ENCODE measurements at regions not wholly inside any gene's neighbourhood (a gene's known extent, or its start where the extent isn't known, plus 50 kb on each side); places are given as distances from the start of the nearest gene placed in this dataset.

GRCh38 chr16:87015021-87015420 is 302.2 kb downstream of the C16orf95 start:
- no peak for ATAC-seq
- intact Hi-C loops (cut with DNase I, micrococcal nuclease), result no loop called here
- DNase-seq, result no peak
- no peaks in the 10 kb centered on the region for H3K36me3 ChIP-seq (ENCODE audit: low read depth)
- no peak for TF ChIP-seq CTCF (IDR thresholded peaks at IDR 0.05)
- no peaks in the 10 kb centered on the region for H3K4me1 ChIP-seq (ENCODE audit: low read depth)
- no peak overlapping the region for H3K4me3 ChIP-seq
- no peaks in the 10 kb centered on the region for H3K9me3 ChIP-seq

GRCh38 chr16:87016046-87017035 is 300.9 kb downstream of the C16orf95 start:
- no peak for DNase-seq
- Histone ChIP-seq H3K9me3 (no peaks in the 10 kb centered on the region), H3K36me3 (ENCODE audit: low read depth) (no peaks in the 10 kb centered on the region), H3K4me3 (no peak overlapping the region), H3K4me1 (ENCODE audit: low read depth) (no peaks in the 10 kb centered on the region)
- no peak for ATAC-seq
- intact Hi-C loops (cut with DNase I, micrococcal nuclease), result no loop called here
- TF ChIP-seq CTCF (IDR thresholded peaks at IDR 0.05), result no peak

GRCh38 chr16:87017371-87018012 is 299.7 kb downstream of the C16orf95 start:
- no peak for TF ChIP-seq CTCF (IDR thresholded peaks at IDR 0.05)
- Histone ChIP-seq H3K9me3 (no peaks in the 10 kb centered on the region), H3K4me1 (ENCODE audit: low read depth) (no peaks in the 10 kb centered on the region), H3K36me3 (ENCODE audit: low read depth) (no peaks in the 10 kb centered on the region), H3K4me3 (no peak overlapping the region)
- intact Hi-C loops (cut with DNase I, micrococcal nuclease), result no loop called here
- no peak for ATAC-seq
- no peak for DNase-seq

GRCh38 chr16:87025676-87026075 is 291.5 kb downstream of the C16orf95 start:
- Histone ChIP-seq H3K4me3 (no peak overlapping the region), H3K4me1 (ENCODE audit: low read depth) (no peaks in the 10 kb centered on the region), H3K9me3 (no peaks in the 10 kb centered on the region), H3K36me3 (ENCODE audit: low read depth) (no peaks in the 10 kb centered on the region)
- no peak for ATAC-seq
- no peak for TF ChIP-seq CTCF (IDR thresholded peaks at IDR 0.05)
- intact Hi-C loops (cut with DNase I, micrococcal nuclease), result no loop called here
- no peak for DNase-seq

GRCh38 chr16:87027056-87027616 is 290.1 kb downstream of the C16orf95 start:
- H3K36me3 ChIP-seq (ENCODE audit: low read depth), result no peaks in the 10 kb centered on the region
- DNase-seq, result no peak
- ATAC-seq, result no peak

More at GRCh38 chr16:87027056-87027616, 290.1 kb downstream of the C16orf95 start:
- Histone ChIP-seq H3K4me3 (no peak overlapping the region), H3K9me3 (no peaks in the 10 kb centered on the region), H3K4me1 (ENCODE audit: low read depth) (no peaks in the 10 kb centered on the region)
- TF ChIP-seq CTCF (IDR thresholded peaks at IDR 0.05), result no peak
- intact Hi-C loops (cut with DNase I, micrococcal nuclease), result no loop called here

All from mucosa of descending colon (tissue), 3 donors.